ENCODE measurements at regions not wholly inside any gene's neighbourhood (a gene's known extent, or its start where the extent isn't known, plus 50 kb on each side); places are given as distances from the start of the nearest gene placed in this dataset.

GRCh38 chr6:150466196-150466595 lies 97.4 kb downstream of the IYD start:
- Mint-ChIP-seq H3K27me3 (peaks cover 2 to 4% of the 10 kb centered on the region in 2 donors), H3K4me3 (no peak overlapping the region), H3K36me3 (no peaks in the 10 kb centered on the region), H3K4me1 (no peaks in the 10 kb centered on the region), H3K9me3 (no peaks in the 10 kb centered on the region), H3K27ac (no peak overlapping the region)
- H3K9me3 ChIP-seq: no peaks in the 10 kb centered on the region
- WGBS (ENCODE audit: insufficient coverage): no CpG with 5 or more reads among the region's 5 CpGs
- CTCF ChIA-PET: no interaction called here
- H3K4me1 ChIP-seq (ENCODE audit: control insufficient read depth in 1 of 2, extremely low read depth in 1 of 2, insufficient read depth in 2 of 2, low read length in 2 of 2): no peaks in the 10 kb centered on the region
- DNase-seq (no peak), ATAC-seq (replicated peaks in 1 of 4) (no peak)
- H3K27me3 ChIP-seq (replicated peaks in 1 of 2; ENCODE audit: control insufficient read depth in 2 of 2, extremely low read depth in 1 of 2, insufficient read depth in 2 of 2, low read length in 1 of 2): no peaks in the 10 kb centered on the region
- POLR2A ChIA-PET: no interaction called here
- no peaks in the 10 kb centered on the region for H3K36me3 ChIP-seq (ENCODE audit: control insufficient read depth in 2 of 2, extremely low read depth in 1 of 2, insufficient read depth in 1 of 2, low read length in 1 of 2)
- H3K4me3 ChIP-seq (ENCODE audit: control insufficient read depth in 1 of 2, extremely low read depth in 1 of 2, low read length in 1 of 2): no peak overlapping the region
- no peak overlapping the region for H3K27ac ChIP-seq (ENCODE audit: low read length)

GRCh38 chr6:150470131-150470530 lies 101.3 kb downstream of the IYD start:
- ATAC-seq (replicated peaks in 1 of 4) (no peak), DNase-seq (no peak)
- Histone ChIP-seq H3K27ac (ENCODE audit: low read length) (no peak overlapping the region), H3K27me3 (replicated peaks in 1 of 2; ENCODE audit: control insufficient read depth in 2 of 2, extremely low read depth in 1 of 2, insufficient read depth in 2 of 2, low read length in 1 of 2) (no peaks in the 10 kb centered on the region), H3K4me3 (ENCODE audit: control insufficient read depth in 1 of 2, extremely low read depth in 1 of 2, low read length in 1 of 2) (no peak overlapping the region), H3K9me3 (no peaks in the 10 kb centered on the region), H3K36me3 (ENCODE audit: control insufficient read depth in 2 of 2, extremely low read depth in 1 of 2, insufficient read depth in 1 of 2, low read length in 1 of 2) (no peaks in the 10 kb centered on the region), H3K4me1 (ENCODE audit: control insufficient read depth in 1 of 2, extremely low read depth in 1 of 2, insufficient read depth in 2 of 2, low read length in 2 of 2) (no peaks in the 10 kb centered on the region)
- Mint-ChIP-seq H3K27me3 (peaks cover 4 to 6% of the 10 kb centered on the region in 2 donors), H3K27ac (no peak overlapping the region), H3K4me3 (no peak overlapping the region), H3K36me3 (no peaks in the 10 kb centered on the region), H3K9me3 (no peaks in the 10 kb centered on the region), H3K4me1 (no peaks in the 10 kb centered on the region)
- 100% methylated on average over 1 of the region's 3 CpGs for WGBS (ENCODE audit: insufficient coverage)
- ChIA-PET CTCF (no interaction called here), POLR2A (no interaction called here)

- ATAC-seq (replicated peaks in 1 of 4) (no peak), DNase-seq (no peak)
- Histone ChIP-seq H3K4me1 (ENCODE audit: control insufficient read depth in 1 of 2, extremely low read depth in 1 of 2, insufficient read depth in 2 of 2, low read length in 2 of 2) (no peaks in the 10 kb centered on the region), H3K4me3 (ENCODE audit: control insufficient read depth in 1 of 2, extremely low read depth in 1 of 2, low read length in 1 of 2) (no peak overlapping the region), H3K27me3 (replicated peaks in 1 of 2; ENCODE audit: control insufficient read depth in 2 of 2, extremely low read depth in 1 of 2, insufficient read depth in 2 of 2, low read length in 1 of 2) (no peaks in the 10 kb centered on the region), H3K27ac (ENCODE audit: low read length) (no peak overlapping the region), H3K9me3 (no peaks in the 10 kb centered on the region), H3K36me3 (ENCODE audit: control insufficient read depth in 2 of 2, extremely low read depth in 1 of 2, insufficient read depth in 1 of 2, low read length in 1 of 2) (no peaks in the 10 kb centered on the region)
- H3K4me1 Mint-ChIP-seq: no peaks in the 10 kb centered on the region
- CTCF ChIA-PET: no interaction called here
- no peaks in the 10 kb centered on the region for H3K36me3 Mint-ChIP-seq
- no peaks in the 10 kb centered on the region for H3K9me3 Mint-ChIP-seq
- POLR2A ChIA-PET: no interaction called here
- no peak overlapping the region for H3K4me3 Mint-ChIP-seq
- H3K27ac Mint-ChIP-seq: no peak overlapping the region
- WGBS (ENCODE audit: insufficient coverage): 95% methylated on average over 3 of the region's 6 CpGs
- peaks cover 4 to 6% of the 10 kb centered on the region in 2 donors for H3K27me3 Mint-ChIP-seq
Measured at GRCh38 chr6:150470960-150471665, 102.3 kb downstream of the IYD start.

- H3K4me1 Mint-ChIP-seq: no peaks in the 10 kb centered on the region
- H3K27me3 Mint-ChIP-seq: peaks cover 4 to 5% of the 10 kb centered on the region in 2 donors
- no peak overlapping the region for H3K4me3 ChIP-seq (ENCODE audit: control insufficient read depth in 1 of 2, extremely low read depth in 1 of 2, low read length in 1 of 2)
- no peaks in the 10 kb centered on the region for H3K36me3 Mint-ChIP-seq
- H3K4me3 Mint-ChIP-seq: no peak overlapping the region
- H3K27me3 ChIP-seq (replicated peaks in 1 of 2; ENCODE audit: control insufficient read depth in 2 of 2, extremely low read depth in 1 of 2, insufficient read depth in 2 of 2, low read length in 1 of 2): no peaks in the 10 kb centered on the region
- H3K9me3 Mint-ChIP-seq: peaks cover 0 to 3% (median 0%) of the 10 kb centered on the region in 3 donors
- no peaks in the 10 kb centered on the region for H3K4me1 ChIP-seq (ENCODE audit: control insufficient read depth in 1 of 2, extremely low read depth in 1 of 2, insufficient read depth in 2 of 2, low read length in 2 of 2)
- DNase-seq (no peak), ATAC-seq (replicated peaks in 1 of 4) (no peak)
- H3K27ac Mint-ChIP-seq: no peak overlapping the region
- no peak overlapping the region for H3K27ac ChIP-seq (ENCODE audit: low read length)
- POLR2A ChIA-PET: no interaction called here
- WGBS (ENCODE audit: insufficient coverage): 71% methylated on average over 3 of the region's 7 CpGs
- no peaks in the 10 kb centered on the region for H3K36me3 ChIP-seq (ENCODE audit: control insufficient read depth in 2 of 2, extremely low read depth in 1 of 2, insufficient read depth in 1 of 2, low read length in 1 of 2)
- H3K9me3 ChIP-seq: no peaks in the 10 kb centered on the region
- CTCF ChIA-PET: interaction anchor here in 1 of 2 donors (0.6 kb wide), 1 partner anchor 34 kb away, joined by 3 read pairs; no protein-coding TSS in a partner anchor
Measured at GRCh38 chr6:150478656-150479545, 110.1 kb downstream of the IYD start.

- no peaks in the 10 kb centered on the region for H3K36me3 ChIP-seq (ENCODE audit: control insufficient read depth in 2 of 2, extremely low read depth in 1 of 2, insufficient read depth in 1 of 2, low read length in 1 of 2)
- Mint-ChIP-seq H3K9me3 (peaks cover 0 to 3% (median 0%) of the 10 kb centered on the region in 3 donors), H3K27me3 (peaks cover 3 to 8% of the 10 kb centered on the region in 2 donors), H3K4me3 (no peak overlapping the region), H3K27ac (no peak overlapping the region), H3K36me3 (no peaks in the 10 kb centered on the region), H3K4me1 (no peaks in the 10 kb centered on the region)
- H3K27ac ChIP-seq (ENCODE audit: low read length): no peak overlapping the region
- no CpG with 5 or more reads among the region's 4 CpGs for WGBS (ENCODE audit: insufficient coverage)
- ChIA-PET POLR2A (no interaction called here), CTCF (no interaction called here)
- no peaks in the 10 kb centered on the region for H3K27me3 ChIP-seq (replicated peaks in 1 of 2; ENCODE audit: control insufficient read depth in 2 of 2, extremely low read depth in 1 of 2, insufficient read depth in 2 of 2, low read length in 1 of 2)
- no peaks in the 10 kb centered on the region for H3K9me3 ChIP-seq
- no peak for DNase-seq
- no peaks in the 10 kb centered on the region for H3K4me1 ChIP-seq (ENCODE audit: control insufficient read depth in 1 of 2, extremely low read depth in 1 of 2, insufficient read depth in 2 of 2, low read length in 2 of 2)
- no peak overlapping the region for H3K4me3 ChIP-seq (ENCODE audit: control insufficient read depth in 1 of 2, extremely low read depth in 1 of 2, low read length in 1 of 2)
- ATAC-seq (replicated peaks in 1 of 4): no peak
Measured at GRCh38 chr6:150482883-150483409, 114.1 kb downstream of the IYD start.

GRCh38 chr6:150485161-150485958 lies 114.3 kb upstream of the PLEKHG1 start:
- H3K36me3 ChIP-seq (ENCODE audit: control insufficient read depth in 2 of 2, extremely low read depth in 1 of 2, insufficient read depth in 1 of 2, low read length in 1 of 2): no peaks in the 10 kb centered on the region
- no peak overlapping the region for H3K27ac ChIP-seq (ENCODE audit: low read length)
- POLR2A ChIA-PET: no interaction called here
- H3K9me3 ChIP-seq: no peaks in the 10 kb centered on the region
- Mint-ChIP-seq H3K4me1 (peaks cover 0 to 2% (median 0%) of the 10 kb centered on the region in 3 donors), H3K36me3 (no peaks in the 10 kb centered on the region), H3K4me3 (no peak overlapping the region), H3K27me3 (peaks cover 6 to 16% of the 10 kb centered on the region in 2 donors), H3K9me3 (peaks cover 0 to 3% (median 0%) of the 10 kb centered on the region in 3 donors), H3K27ac (no peak overlapping the region)
- H3K27me3 ChIP-seq (replicated peaks in 1 of 2; ENCODE audit: control insufficient read depth in 2 of 2, extremely low read depth in 1 of 2, insufficient read depth in 2 of 2, low read length in 1 of 2): no peaks in the 10 kb centered on the region
- 67% methylated on average over 3 of the region's 3 CpGs for WGBS (ENCODE audit: insufficient coverage)
- H3K4me1 ChIP-seq (ENCODE audit: control insufficient read depth in 1 of 2, extremely low read depth in 1 of 2, insufficient read depth in 2 of 2, low read length in 2 of 2): peaks cover 0 to 2% of the 10 kb centered on the region in 2 experiments
- ATAC-seq (replicated peaks in 1 of 4) (no peak), DNase-seq (no peak)
- no peak overlapping the region for H3K4me3 ChIP-seq (ENCODE audit: control insufficient read depth in 1 of 2, extremely low read depth in 1 of 2, low read length in 1 of 2)
- CTCF ChIA-PET: no interaction called here

Data from T-cell (primary cell).